GM19324 (cell line): ENCODE measurements at regions not wholly inside any gene's neighbourhood (a gene's known extent, or its start where the extent isn't known, plus 50 kb on each side); places are given as distances from the start of the nearest gene placed in this dataset.

ENCODE experiments used
- ATAC-seq: cut with Tn5 transposase; IDR thresholded peaks from one replicate; pipeline ENCODE4 v1.9.1; 2021; ENCODE audit warnings: mild to moderate bottlenecking, moderate library complexity; ENCODE audit not compliant: unreplicated experiment, low FRiP score

DNA sequence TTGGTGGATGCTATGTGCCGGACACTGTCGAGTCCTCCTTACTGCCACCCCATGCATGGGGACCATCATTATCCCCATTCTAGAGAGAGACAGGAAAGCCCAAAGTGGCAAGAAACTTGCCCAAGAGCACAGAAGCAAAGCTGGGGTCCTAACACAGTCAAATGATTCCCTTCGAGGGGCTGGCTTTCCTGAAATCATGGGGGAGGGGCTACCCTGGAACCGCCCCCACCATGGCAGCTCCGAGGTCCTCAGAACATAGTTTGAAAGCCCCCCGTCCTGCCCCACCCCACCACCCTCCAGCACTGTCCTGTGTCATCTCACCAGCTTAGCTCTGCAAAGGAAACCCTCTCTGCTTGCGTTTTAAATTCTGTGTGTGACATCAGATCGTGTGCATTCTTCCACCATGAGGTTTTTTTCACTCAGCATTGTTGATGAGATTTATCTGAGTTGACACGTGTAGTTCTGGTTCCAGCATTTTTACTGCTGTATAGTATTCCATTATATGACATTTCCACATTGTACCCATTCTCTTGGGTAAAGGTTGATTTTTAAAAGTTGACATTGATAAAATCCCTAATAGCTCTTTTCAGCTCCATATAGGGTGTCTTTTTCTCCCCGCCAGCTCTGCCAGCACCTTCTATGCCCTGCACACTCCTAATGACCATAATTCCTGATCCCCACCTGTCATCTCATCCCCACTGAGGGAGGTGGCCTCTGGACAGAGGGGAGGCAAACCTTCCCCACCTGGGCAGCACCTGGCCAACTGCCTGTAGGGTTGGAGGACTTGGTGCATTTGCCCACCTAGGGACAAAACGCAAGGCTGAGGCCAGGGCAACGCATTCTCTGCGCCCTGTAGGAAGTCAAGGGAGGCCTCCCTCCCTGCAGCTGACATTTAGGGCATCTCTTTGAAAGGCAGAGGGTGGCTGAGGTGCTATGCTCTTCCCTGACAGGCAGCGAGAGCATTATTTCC, 100.2 kb upstream of the GPR26 start:
- no peak for ATAC-seq

DNA sequence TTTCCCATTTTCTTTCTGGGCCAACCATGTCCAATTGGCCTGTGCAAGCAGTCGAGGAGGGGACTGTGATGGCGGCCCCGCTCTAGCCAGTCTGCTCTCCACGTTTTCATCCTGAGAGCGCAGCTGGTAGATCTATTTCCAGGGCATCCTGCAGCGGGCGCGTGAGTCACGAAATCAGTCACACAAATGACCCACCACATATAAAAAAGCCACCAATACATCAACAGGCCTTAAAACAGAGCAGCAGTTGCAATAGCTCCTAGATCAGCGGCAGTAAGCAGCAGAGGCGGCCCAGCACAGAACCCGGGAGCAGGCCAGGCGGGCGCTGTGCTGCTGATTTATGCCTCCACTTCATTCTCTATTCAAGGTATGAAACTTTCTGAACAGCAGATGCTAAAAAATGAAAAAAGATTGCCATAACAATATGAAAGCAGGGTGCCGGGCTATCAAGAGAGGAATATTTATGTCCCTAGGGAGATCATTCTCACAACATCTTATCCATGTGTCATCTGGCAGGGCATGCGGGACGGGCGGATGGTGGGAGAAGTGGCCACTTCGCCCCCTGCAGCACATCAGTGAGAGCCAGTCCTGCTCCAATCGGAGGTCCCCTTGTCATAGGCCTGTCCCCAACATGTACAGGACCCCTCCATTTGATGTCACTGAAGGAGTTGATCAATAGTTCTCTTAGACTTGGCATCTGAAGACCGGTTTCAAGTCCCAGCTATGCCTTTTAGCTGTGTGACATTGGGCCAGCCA, 98.0 kb upstream of the GPR26 start:
- no peak for ATAC-seq

DNA sequence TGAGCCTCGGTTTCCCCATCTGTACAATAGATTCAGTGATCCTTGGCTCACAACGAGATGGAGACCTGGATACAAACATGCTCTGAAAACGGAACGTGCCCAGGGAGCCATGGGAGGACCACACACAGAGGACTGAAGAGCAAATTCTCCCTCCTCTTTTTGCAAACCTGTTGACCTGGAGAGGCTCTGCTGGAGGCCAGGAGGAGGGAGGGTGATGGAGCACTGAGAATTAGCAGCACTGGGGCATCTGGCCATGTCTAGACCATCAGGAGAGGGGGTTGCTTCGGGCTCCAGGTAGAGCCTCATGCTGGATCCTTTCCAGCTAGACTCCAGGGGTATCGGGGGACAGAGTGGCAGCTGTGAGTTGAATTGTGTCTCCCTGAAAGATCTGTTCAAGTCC, 97.4 kb upstream of the GPR26 start:
- no peak for ATAC-seq

DNA sequence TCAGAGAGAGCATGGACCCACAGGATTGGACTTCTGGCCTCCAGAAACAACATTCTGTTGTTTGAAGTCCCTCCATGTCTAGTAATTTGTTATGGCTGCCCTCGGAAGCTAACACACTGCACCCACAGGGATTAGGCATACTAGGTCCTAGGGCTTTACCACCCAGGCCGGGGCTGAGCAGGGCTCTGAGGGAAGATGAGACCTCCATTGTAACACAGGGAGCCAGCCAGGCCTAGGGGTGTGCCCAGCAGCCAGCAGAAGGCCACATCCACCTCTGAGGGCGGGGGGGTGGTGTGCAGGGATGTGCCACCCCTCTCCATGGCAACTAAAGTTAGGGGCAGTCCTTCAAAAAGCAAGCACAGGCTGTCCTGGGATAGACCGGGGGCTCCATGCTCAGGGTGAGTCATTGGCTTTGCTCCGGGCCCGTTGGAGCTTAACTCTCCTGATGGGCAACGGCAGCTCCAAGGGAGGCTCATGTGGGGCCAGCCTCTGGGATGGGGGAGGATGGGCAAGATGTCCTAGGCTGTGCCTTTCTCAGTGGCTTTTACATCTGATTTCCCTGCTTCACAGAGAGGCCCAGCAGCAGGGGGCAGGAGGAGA, 96.6 kb upstream of the GPR26 start:
- ATAC-seq, result no peak

DNA sequence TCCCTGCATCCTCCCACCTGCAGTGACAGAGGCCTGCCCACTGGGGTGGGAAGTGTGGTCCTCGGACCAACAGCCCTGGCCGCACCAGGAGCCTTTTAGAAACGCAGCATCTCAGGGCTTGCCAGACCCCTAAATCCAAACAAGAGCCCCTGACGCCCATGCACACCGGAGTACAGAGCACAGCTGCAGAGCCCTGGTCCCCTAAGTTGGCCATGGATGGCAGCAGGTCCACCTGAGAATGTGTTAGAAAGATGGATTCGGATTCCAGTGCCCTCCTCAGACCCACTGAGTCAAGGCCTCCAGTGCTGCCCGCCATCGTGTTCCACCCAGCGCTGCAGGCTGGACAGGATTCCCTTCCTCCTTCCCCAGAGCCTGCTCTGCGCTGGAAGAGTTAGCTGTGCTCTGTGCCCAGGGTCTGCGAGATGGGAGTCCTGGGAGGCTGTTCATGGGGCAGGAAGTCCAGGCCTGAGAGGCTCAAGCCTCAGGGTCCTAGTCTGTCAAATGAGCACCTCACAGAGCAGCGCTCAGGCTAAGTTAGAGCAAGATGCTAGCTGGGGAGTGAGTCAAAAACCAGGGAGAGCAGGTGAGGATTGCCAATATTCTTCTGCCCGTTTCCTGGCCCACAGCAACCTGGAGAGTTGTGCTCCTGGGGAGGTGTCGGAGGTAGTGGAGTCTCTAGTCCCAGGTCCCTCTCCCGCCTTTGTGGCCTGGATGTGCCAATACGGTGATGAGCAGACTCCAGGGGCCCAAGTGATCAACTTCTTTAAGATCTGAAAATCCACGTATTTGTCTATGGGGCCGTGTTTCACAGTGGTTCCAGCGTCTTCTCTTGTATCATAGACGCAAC, 95.9 kb upstream of the GPR26 start:
- no peak for ATAC-seq

DNA sequence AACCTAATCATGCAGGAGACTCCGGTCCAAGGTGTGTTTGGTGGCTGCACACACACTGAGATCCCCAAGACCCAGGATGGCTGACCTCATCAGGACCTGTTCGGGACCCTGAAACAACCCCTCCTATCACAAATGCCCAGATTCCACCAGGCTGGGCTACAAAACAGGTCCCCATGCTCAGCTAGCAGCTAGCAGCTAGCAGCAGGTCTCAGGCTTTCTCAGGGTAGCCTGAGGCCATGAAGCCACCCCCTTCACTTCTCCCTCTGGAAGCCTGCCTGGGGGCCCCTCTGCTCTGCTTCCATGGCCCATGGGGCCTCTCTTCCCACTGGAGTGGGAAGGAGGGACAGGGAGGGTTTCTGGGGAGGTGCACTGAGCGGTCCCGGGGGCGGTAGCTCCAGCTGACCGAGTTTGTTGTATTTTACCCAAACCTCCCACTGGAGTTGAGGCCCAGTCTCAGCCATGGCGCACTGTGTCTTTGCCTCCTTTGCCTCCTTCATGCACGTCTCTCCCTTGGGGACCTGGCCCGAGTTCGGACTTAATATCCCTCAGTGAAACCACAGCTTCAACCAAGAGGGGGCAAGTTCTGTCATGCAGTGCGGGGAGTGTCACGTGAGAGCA, 95.1 kb upstream of the GPR26 start:
- no peak for ATAC-seq

DNA sequence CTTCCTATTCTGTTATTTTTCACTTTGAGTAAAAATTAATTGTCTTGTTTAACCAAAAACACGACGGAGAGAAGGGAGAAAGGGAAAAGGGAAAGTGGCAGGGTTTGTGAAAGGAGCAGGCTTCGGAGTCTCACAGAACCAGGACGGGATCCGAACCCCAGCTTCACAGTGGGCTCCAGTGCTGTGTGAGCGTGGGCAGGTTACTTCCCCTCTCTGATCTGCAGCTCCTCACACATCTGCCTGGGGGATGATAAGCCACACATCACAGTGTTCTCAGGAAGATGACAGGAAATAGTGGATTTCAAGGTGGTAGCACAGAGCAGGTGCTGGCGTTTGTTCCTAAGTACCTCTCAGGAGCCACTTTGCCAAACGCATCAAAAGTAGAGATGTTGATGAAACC, 94.2 kb upstream of the GPR26 start:
- ATAC-seq, result no peak

DNA sequence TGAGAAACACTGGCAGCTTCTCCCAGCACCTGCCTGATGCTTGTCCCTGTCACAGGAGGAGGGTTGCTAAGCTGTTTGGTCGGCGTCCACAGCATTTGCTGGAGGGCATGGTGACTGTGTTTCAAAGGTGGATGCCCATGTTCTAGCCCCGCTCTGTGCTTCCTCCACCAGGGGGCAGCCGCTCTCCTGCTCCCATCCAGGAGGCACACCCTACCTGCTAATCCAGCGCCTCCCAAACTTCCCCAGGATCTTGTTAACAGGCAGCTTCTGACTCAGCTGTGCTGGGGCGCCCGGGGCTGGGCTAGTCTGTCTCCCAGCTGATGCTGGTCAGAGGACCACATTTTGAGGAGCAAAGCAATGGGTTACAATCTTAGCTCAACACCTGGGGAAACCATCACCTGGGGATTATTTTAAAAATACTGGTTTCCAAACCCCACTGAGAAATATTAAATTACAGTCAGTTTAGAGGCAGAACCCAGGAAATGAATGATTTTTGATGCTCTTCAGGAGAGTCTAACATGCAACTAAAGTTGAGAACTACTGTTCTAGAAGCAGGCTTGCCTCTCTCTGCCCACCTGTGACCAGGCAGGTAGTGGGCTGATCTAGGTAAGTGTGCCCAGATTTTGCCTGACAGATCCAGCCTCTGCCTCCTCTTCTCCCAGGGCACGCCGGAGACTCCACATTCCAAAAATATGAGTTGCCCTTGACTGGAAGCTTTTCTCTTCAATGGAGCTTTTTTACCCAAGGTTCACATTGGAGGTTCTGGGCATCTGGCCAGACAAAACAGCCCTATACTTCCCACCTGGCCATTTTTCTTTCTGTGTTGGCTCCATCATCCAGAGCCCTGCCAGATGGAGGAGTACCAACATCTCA, 92.7 kb upstream of the GPR26 start:
- ATAC-seq, result no peak

DNA sequence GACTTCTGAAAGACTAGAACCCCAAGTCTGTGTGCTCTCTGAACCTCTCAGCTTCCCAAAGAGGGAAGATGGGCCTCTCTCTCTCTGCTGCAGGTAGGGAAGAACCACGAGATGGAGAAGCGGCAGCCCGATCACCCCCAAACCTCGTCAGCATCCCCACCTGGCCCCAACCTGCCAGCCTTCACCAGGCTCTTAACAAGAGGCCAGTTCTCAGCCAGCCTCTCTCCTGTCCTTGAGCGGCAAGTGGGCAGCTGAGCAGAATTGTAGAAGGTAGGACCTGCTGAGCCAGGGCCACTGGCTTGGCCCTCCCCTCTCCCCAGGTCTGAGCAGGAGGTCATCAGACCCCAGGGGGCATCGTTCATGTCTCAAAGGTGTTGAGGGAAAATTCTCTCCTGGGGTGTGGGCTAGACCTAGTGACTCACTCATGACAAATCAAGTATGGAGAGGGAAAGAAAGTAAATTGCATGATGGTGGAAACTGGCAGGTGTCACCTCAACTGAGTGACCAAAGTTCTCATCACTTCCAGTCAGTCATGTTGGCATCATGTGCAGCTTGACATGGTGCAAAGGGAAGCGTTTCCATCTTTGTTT, 92.0 kb upstream of the GPR26 start:
- ATAC-seq, result no peak

DNA sequence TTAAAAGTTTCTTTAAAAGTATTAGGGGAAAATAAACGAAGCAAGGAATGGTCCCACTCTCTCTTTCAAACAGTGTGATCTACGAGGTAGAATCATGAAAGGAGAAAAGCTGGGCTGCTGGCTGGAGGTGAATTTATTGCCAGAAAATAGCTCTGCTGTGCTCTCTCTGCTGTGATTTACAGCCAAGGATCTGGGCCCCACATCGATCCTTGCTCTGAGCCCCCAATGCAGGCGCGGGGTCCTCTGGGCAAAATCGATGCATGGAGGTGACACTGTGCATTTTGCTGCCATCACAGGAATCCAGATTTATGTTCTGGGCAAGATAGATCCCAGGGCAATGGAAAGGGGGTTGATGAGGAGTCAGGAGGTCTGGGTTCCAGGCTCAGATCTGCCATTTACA, 91.0 kb upstream of the GPR26 start:
- no peak for ATAC-seq

DNA sequence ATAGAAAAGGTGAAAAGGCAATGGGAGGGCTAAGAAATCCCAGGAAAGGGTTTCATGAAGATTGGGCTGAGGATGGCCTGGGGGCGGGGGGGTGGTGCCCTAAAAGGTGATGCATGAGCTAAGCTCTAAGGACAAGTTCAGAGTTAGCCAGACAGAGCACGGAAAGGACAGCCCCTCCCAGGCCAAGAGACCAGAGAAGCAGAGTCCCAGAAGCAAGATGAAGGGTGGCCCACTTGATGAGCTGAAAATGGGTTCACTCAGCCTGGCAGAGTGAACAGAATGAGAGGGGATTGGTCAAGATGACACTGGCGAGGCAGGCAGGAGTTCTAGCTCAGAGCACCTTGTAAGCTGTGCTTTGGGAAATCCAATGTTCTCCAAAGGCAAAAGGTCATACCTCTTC, 89.4 kb upstream of the GPR26 start:
- no peak for ATAC-seq

DNA sequence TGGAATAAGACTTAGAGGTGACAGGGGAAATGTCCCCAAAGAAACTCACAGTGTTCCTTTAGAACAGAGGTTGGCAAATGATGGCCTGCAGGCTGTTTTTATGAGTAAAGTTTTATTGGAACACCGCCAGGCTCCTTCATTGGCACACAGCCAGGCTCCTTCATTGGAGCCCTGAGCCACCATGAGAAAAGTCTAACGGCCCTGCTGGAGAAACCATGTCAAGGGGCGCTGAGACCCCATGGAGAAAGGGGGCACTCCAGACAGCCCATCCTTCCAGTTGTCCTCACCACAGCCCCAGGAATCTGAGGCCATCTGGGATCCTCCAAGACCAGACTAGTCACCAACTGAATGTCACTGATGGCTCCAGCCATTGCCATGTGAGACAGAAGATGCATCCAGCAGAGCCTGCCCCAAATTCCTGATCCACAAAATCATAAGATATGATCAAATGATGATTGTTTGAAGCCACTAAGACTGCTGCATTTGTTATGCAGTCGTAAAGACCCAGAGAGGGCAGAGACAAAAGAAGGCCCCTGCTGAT, 88.2 kb upstream of the GPR26 start:
- no peak for ATAC-seq

DNA sequence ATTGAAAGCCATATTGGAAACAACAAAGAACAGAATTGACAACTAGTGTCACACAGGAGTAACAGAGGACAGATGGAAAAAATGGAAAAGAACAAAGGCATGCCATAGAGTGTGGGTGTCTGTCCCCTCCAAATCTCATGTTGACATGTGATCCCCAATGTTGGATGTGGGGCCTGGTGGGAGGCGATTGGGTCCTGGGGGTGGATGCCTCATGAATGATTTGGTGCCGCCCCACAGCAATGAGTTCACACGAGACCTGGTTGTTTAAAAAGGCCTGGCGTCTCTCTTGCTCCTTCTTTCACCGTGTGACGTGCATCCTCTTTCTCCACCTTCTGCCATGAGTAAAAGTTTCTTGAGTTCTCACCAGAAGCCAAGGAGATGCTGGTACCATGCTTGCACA, 87.4 kb upstream of the GPR26 start:
- no peak for ATAC-seq

DNA sequence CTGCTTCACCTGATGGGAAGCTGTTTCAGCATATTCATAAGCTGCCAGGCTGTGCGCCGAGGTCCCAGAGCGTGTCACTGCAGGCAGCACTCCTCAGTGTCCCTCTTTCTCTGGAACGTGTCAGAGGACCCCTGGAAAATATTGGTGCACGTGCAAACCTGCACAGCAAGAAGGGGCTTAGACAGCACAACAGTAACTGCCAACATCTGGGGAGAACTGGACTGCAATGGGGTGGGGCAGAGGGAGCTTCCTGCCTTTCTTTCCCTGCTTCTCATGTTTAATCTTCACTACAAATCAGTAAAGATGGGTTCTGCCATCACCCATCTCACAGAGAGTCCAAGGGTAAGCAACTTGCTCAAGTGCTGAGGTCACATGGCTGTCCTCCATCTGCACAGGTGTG, 86.5 kb upstream of the GPR26 start:
- ATAC-seq, result no peak

DNA sequence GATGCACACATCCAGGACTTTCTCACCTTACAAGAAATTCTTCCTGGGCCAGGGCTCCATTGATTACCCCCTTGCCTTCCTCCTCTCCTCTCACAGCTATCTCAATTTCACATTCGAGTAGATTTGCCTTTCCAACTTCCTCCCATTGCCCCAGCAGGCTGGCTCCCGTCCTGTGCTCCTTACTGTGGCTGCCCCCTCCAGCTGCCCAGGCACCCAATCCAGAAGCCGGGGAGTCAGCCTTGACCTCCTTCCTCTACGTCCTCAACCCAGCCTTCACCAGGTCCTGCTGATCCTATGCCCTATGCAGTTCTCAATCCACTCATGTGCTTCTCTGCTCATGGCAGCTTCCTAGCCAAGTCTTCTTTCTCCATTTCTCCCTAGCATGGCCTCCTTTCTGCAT, 85.7 kb upstream of the GPR26 start:
- no peak for ATAC-seq

DNA sequence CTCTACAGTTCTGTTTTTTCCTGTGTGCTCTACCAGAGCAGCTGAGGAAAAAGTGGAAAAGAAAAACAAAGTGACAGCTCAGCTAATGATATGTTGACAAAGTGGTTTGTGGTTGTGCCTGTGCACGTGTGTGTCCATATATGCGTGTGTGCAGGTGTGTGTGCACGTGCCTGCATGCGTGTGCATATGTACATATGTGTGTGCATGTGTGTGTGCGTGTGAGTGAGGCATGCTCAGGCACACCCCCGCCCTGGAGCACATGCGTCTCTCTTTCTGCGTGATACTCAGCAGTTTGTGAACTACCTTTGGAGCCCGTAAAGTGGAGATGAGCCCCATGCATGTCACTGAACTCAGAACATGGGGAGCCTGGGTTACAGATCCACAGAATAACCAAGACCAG, 84.5 kb upstream of the GPR26 start:
- no peak for ATAC-seq

DNA sequence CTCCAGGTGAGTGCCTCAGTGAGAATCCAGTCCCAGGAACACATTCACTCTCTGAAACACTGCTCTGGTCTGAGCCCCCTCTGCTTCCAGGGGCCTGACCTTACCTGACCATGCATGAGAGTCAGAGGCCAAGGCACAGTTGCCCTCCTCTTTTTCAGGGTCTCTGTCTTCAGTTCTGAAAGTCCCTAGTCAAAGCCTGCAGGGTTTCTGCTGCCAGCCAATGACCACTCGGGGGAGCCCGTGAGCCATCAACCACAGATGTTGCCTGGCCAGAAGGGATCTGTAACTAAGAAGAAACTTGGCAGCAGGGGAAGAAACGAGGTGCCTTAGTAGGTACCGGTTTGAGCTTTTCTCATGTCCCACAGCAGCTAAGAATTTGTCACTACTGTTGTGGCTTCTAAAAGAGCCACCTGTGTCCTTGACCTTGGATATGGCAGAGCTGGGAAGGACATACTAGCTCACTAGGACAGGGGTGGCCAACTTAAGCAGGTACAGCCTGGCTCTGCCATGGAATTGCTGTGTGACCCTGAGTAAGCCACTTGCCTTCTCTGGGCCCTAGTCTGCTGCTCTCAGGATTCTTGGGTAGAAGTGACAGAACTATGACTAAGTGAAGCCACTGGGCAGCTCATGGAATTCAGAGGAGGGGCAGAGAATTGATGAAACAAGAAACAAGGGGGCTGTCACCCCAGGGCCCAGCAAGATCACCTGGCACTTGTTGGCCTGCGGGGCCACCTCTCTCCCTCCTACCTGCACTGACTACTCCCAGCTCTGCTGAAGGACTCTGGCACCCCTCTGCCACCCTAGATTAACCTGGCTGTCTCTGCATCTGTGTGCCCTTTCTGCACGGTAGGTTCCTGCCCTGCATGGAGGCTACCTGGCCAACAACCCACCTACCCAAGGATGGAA, 83.8 kb upstream of the GPR26 start:
- no peak for ATAC-seq
